ENCODE measurements at regions not wholly inside any gene's neighbourhood (a gene's known extent, or its start where the extent isn't known, plus 50 kb on each side); places are given as distances from the start of the nearest gene placed in this dataset.

- Histone ChIP-seq H3K36me3 (ENCODE audit: control insufficient read depth in 2 of 2, insufficient read depth in 1 of 2, low read length in 2 of 2) (no peaks in the 10 kb centered on the region), H3K4me1 (ENCODE audit: control insufficient read depth, insufficient read depth, low read length) (no peaks in the 10 kb centered on the region), H3K9me3 (ENCODE audit: control insufficient read depth, insufficient read depth, low read depth, low read length) (no peaks in the 10 kb centered on the region), H3K4me3 (ENCODE audit: low read depth, low read length) (no peak overlapping the region), H3K27ac (ENCODE audit: extremely low read depth, low read depth, low read length) (no peak overlapping the region)
- TF ChIP-seq ZNF513 (tag by site-specific recombination; IDR thresholded peaks at IDR 0.05) (peak; percentile 99), SP3 (tag by site-specific recombination; IDR thresholded peaks at IDR 0.05) (no peak)
- CTCF ChIA-PET, result no interaction called here
- POLR2A ChIA-PET, result no interaction called here
These were observed 739.4 kb downstream of the IRX1 start for GRCh38 chr5:4335078-4335477.

- no peaks in the 10 kb centered on the region for H3K9me3 ChIP-seq (ENCODE audit: control insufficient read depth, insufficient read depth, low read depth, low read length)
- POLR2A ChIA-PET, result no interaction called here
- H3K4me1 ChIP-seq (ENCODE audit: control insufficient read depth, insufficient read depth, low read length), result no peaks in the 10 kb centered on the region
- no peak for TF ChIP-seq ZSCAN4 (tag by site-specific recombination; IDR thresholded peaks at IDR 0.05)
- no peak for TF ChIP-seq ZNF704 (tag by site-specific recombination; IDR thresholded peaks at IDR 0.05)
- TF ChIP-seq GLI4 (tag by site-specific recombination; IDR thresholded peaks at IDR 0.05), result no peak
- TF ChIP-seq ZNF174 (tag by site-specific recombination; IDR thresholded peaks at IDR 0.05), result no peak
- no peak for TF ChIP-seq TSHZ1 (tag by site-specific recombination; IDR thresholded peaks at IDR 0.05; ENCODE audit: borderline replicate concordance)
- TF ChIP-seq ZNF280D (tag by site-specific recombination; IDR thresholded peaks at IDR 0.05), result no peak
- TF ChIP-seq ZEB2 (tag by site-specific recombination; IDR thresholded peaks at IDR 0.05), result no peak
- no peak for TF ChIP-seq ZNF670 (tag by site-specific recombination; IDR thresholded peaks at IDR 0.05; ENCODE audit: low read depth)
- no peak for TF ChIP-seq ZNF433 (tag by site-specific recombination; IDR thresholded peaks at IDR 0.05; ENCODE audit: low read depth)
- TF ChIP-seq ZNF701 (tag by site-specific recombination; IDR thresholded peaks at IDR 0.05), result no peak
- no peak for TF ChIP-seq ZNF501 (tag by site-specific recombination; IDR thresholded peaks at IDR 0.05)
- no peak for TF ChIP-seq ZNF488 (tag by site-specific recombination; IDR thresholded peaks at IDR 0.05)
- TF ChIP-seq ZNF692 (tag by site-specific recombination; IDR thresholded peaks at IDR 0.05), result no peak
- no peak for TF ChIP-seq ZNF169 (tag by site-specific recombination; IDR thresholded peaks at IDR 0.05)
- TF ChIP-seq ZNF341 (tag by site-specific recombination; IDR thresholded peaks at IDR 0.05; ENCODE audit: low read depth), result no peak
- no peak for TF ChIP-seq ZNF658 (tag by site-specific recombination; IDR thresholded peaks at IDR 0.05)
- no peak for TF ChIP-seq GLIS1 (tag by site-specific recombination; IDR thresholded peaks at IDR 0.05)
- TF ChIP-seq ELK4 (IDR thresholded peaks at IDR 0.05; ENCODE audit: borderline replicate concordance, low read depth, low read length), result no peak
- TF ChIP-seq ZNF585B (tag by site-specific recombination; IDR thresholded peaks at IDR 0.05), result no peak
- CTCF ChIA-PET, result no interaction called here
- H3K27ac ChIP-seq (ENCODE audit: extremely low read depth, low read depth, low read length), result no peak overlapping the region
- H3K4me3 ChIP-seq (ENCODE audit: low read depth, low read length), result no peak overlapping the region
- no peaks in the 10 kb centered on the region for H3K36me3 ChIP-seq (ENCODE audit: control insufficient read depth in 2 of 2, insufficient read depth in 1 of 2, low read length in 2 of 2)
These were observed 741.9 kb downstream of the IRX1 start for GRCh38 chr5:4337519-4337918.
